ENCODE measurements at regions not wholly inside any gene's neighbourhood (a gene's known extent, or its start where the extent isn't known, plus 50 kb on each side); places are given as distances from the start of the nearest gene placed in this dataset.

GRCh38 chr2:210861038-210861665 is 304.8 kb downstream of the CPS1 start:
- TF ChIP-seq FOXM1 (IDR thresholded peaks at IDR 0.05; ENCODE audit: borderline replicate concordance) (no peak), LEF1 (IDR thresholded peaks at IDR 0.05; ENCODE audit: borderline replicate concordance) (no peak), FOXA1 (IDR thresholded peaks at IDR 0.05) (no peak), HDGF (IDR thresholded peaks at IDR 0.05; ENCODE audit: borderline replicate concordance) (no peak), NFRKB (IDR thresholded peaks at IDR 0.05) (no peak)
